ENCODE measurements at regions not wholly inside any gene's neighbourhood (a gene's known extent, or its start where the extent isn't known, plus 50 kb on each side); places are given as distances from the start of the nearest gene placed in this dataset.

GRCh38 chr12:105433804-105434203, 103.3 kb downstream of the C12orf75 start:
- TF ChIP-seq POLR2AphosphoS5 (IDR thresholded peaks at IDR 0.05), result no peak
- no peak for TF ChIP-seq POLR2A (IDR thresholded peaks at IDR 0.05; ENCODE audit: low read depth)
- TF ChIP-seq, protein P1, sequence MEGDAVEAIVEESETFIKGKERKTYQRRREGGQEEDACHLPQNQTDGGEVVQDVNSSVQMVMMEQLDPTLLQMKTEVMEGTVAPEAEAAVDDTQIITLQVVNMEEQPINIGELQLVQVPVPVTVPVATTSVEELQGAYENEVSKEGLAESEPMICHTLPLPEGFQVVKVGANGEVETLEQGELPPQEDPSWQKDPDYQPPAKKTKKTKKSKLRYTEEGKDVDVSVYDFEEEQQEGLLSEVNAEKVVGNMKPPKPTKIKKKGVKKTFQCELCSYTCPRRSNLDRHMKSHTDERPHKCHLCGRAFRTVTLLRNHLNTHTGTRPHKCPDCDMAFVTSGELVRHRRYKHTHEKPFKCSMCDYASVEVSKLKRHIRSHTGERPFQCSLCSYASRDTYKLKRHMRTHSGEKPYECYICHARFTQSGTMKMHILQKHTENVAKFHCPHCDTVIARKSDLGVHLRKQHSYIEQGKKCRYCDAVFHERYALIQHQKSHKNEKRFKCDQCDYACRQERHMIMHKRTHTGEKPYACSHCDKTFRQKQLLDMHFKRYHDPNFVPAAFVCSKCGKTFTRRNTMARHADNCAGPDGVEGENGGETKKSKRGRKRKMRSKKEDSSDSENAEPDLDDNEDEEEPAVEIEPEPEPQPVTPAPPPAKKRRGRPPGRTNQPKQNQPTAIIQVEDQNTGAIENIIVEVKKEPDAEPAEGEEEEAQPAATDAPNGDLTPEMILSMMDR (IDR thresholded peaks at IDR 0.05), result no peak
- TF ChIP-seq EP300 (IDR thresholded peaks at IDR 0.05), result no peak

Data from esophagus muscularis mucosa (tissue), 4 donors.